Endodermal cell (in vitro differentiated cells): ENCODE measurements at regions not wholly inside any gene's neighbourhood (a gene's known extent, or its start where the extent isn't known, plus 50 kb on each side); places are given as distances from the start of the nearest gene placed in this dataset.

Source experiments
- DNase-seq: peaks from one replicate; pipeline ENCODE4 v3.0.0-alpha.2; 2017
- H3K27ac ChIP-seq: 2 replicates; pipeline ENCODE4 v1.5.1; 2013; ENCODE audit warnings: mild to moderate bottlenecking, low read depth, low read length, moderate library complexity
- H3K27me3 ChIP-seq: 2 replicates; pipeline ENCODE4 v1.6.1; 2013; ENCODE audit warnings: mild to moderate bottlenecking, low read length, moderate library complexity; ENCODE audit not compliant: insufficient read depth, control insufficient read depth, poor library complexity, severe bottlenecking
- H3K36me3 ChIP-seq: 2 replicates; pipeline ENCODE4 v1.7.0; 2013; ENCODE audit warnings: mild to moderate bottlenecking, low read length, moderate library complexity; ENCODE audit not compliant: control insufficient read depth, insufficient read depth
- H3K4me1 ChIP-seq: one replicate; pipeline ENCODE4 v1.7.0; 2013; ENCODE audit warnings: low read length; ENCODE audit not compliant: control insufficient read depth, insufficient read depth
- H3K4me3 ChIP-seq: 2 replicates; pipeline ENCODE4 v1.5.1; 2013; ENCODE audit warnings: mild to moderate bottlenecking, low read length, moderate library complexity
- H3K9ac ChIP-seq: 2 replicates; pipeline ENCODE4 v1.6.1; 2013; ENCODE audit warnings: mild to moderate bottlenecking, low read length, moderate library complexity; ENCODE audit not compliant: poor library complexity, severe bottlenecking; ENCODE audit errors: extremely low read depth
- H3K9me3 ChIP-seq: 2 replicates; pipeline ENCODE4 v1.6.1; 2013; ENCODE audit warnings: mild to moderate bottlenecking, low read length, moderate library complexity; ENCODE audit not compliant: control insufficient read depth
- H3K27ac Mint-ChIP-seq: 2 replicates; pipeline ENCODE4 v1.8.0; 2020; ENCODE audit warnings: mixed read lengths
- H3K27me3 Mint-ChIP-seq: 2 replicates; pipeline ENCODE4 v1.8.0; 2021; ENCODE audit warnings: mild to moderate bottlenecking, mixed read lengths; ENCODE audit not compliant: insufficient read depth
- H3K36me3 Mint-ChIP-seq: 2 replicates; pipeline ENCODE4 v1.8.0; 2020; ENCODE audit warnings: low read depth, mixed read lengths
- H3K4me1 Mint-ChIP-seq: 2 replicates; pipeline ENCODE4 v1.8.0; 2020; ENCODE audit warnings: mixed read lengths
- H3K4me3 Mint-ChIP-seq: 2 replicates; pipeline ENCODE4 v1.8.0; 2020; ENCODE audit warnings: mild to moderate bottlenecking, moderate library complexity, mixed read lengths
- H3K9me3 Mint-ChIP-seq: 2 replicates; pipeline ENCODE4 v1.8.0; 2020; ENCODE audit warnings: mild to moderate bottlenecking, mixed read lengths
- WGBS, 2 experiments: methylation state at CpG; one replicate each; pipeline versions ENCODE4 v1.1.5 to v1.1.7; 2013; ENCODE audit warnings: missing lambda C conversion rate in 2 of 2, mixed read lengths in 1 of 2; ENCODE audit not compliant: insufficient coverage in 1 of 2, insufficient read length in 1 of 2; 5-methylcytosine and 5-hydroxymethylcytosine counted together
- TF ChIP-seq, protein P1 (sequence below): fragments of 200-600 bp; sonication (generic); conservative IDR thresholded peaks from 2 replicates; pipeline ENCODE4 v1.5.0; 2021; ENCODE audit warnings: antibody characterized with exemption, mild to moderate bottlenecking

- H3K9me3 ChIP-seq = no peaks in the 10 kb centered on the region
- Mint-ChIP-seq H3K36me3 (no peaks in the 10 kb centered on the region), H3K27ac (no peak overlapping the region), H3K4me3 (no peak overlapping the region), H3K4me1 (peaks cover 15% of the 10 kb centered on the region), H3K9me3 (no peaks in the 10 kb centered on the region), H3K27me3 (no peaks in the 10 kb centered on the region)
- TF ChIP-seq, protein P1, sequence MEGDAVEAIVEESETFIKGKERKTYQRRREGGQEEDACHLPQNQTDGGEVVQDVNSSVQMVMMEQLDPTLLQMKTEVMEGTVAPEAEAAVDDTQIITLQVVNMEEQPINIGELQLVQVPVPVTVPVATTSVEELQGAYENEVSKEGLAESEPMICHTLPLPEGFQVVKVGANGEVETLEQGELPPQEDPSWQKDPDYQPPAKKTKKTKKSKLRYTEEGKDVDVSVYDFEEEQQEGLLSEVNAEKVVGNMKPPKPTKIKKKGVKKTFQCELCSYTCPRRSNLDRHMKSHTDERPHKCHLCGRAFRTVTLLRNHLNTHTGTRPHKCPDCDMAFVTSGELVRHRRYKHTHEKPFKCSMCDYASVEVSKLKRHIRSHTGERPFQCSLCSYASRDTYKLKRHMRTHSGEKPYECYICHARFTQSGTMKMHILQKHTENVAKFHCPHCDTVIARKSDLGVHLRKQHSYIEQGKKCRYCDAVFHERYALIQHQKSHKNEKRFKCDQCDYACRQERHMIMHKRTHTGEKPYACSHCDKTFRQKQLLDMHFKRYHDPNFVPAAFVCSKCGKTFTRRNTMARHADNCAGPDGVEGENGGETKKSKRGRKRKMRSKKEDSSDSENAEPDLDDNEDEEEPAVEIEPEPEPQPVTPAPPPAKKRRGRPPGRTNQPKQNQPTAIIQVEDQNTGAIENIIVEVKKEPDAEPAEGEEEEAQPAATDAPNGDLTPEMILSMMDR = no peak
- no peak for DNase-seq
- no peak overlapping the region for H3K9ac ChIP-seq
- peaks cover 26% of the 10 kb centered on the region for H3K4me1 ChIP-seq
- no peak overlapping the region for H3K4me3 ChIP-seq
- H3K27me3 ChIP-seq = no peaks in the 10 kb centered on the region
- H3K27ac ChIP-seq = no peak overlapping the region
- H3K36me3 ChIP-seq = no peaks in the 10 kb centered on the region
- WGBS, 2 experiments = 86 to 88% methylated on average over 1 to 4 of the region's 4 CpGs
Measured at GRCh38 chr1:119228335-119229080, 88.1 kb upstream of the WARS2 start.

DNA sequence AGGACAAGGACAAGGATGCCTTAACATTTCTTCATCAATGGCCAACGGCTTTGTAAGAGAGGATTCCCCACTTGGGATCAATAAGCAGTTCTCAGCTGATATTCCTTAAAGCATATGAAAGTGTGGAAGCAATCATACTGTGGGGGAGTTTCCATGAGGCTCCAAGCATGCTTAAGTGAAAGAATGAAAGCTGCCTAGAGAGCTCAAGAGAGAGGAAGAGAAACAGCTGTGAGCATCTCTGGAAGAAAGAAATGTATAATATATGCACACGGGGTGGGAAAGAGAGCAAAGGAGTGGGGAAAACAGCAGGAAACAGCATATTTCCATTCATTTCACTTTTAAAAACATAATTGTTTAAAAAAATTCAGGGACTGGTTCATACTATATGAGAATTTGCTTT lies 94.7 kb upstream of the WARS2 start:
- no peaks in the 10 kb centered on the region for H3K9me3 Mint-ChIP-seq
- no peak overlapping the region for H3K9ac ChIP-seq
- H3K4me1 Mint-ChIP-seq = no peaks in the 10 kb centered on the region
- H3K27ac Mint-ChIP-seq = no peak overlapping the region
- no peak overlapping the region for H3K4me3 ChIP-seq
- 70 to 100% methylated on average over 2 of the region's 2 CpGs for WGBS, 2 experiments
- H3K36me3 ChIP-seq = no peaks in the 10 kb centered on the region
- DNase-seq = no peak
- H3K27me3 Mint-ChIP-seq = no peaks in the 10 kb centered on the region
- H3K27ac ChIP-seq = no peak overlapping the region
- no peaks in the 10 kb centered on the region for H3K9me3 ChIP-seq
- H3K4me1 ChIP-seq = peaks cover 13% of the 10 kb centered on the region
- TF ChIP-seq, protein P1 = no peak
- no peaks in the 10 kb centered on the region for H3K36me3 Mint-ChIP-seq
- no peaks in the 10 kb centered on the region for H3K27me3 ChIP-seq
- H3K4me3 Mint-ChIP-seq = no peak overlapping the region

- Mint-ChIP-seq H3K4me1 (no peaks in the 10 kb centered on the region), H3K4me3 (no peak overlapping the region), H3K27ac (no peak overlapping the region), H3K27me3 (no peaks in the 10 kb centered on the region), H3K9me3 (no peaks in the 10 kb centered on the region), H3K36me3 (no peaks in the 10 kb centered on the region)
- H3K4me3 ChIP-seq = no peak overlapping the region
- H3K27ac ChIP-seq = no peak overlapping the region
- 82% methylated on average over 1 of the region's 1 CpG; no CpG with 5 or more reads in 1 of the 2 experiments for WGBS, 2 experiments
- H3K9ac ChIP-seq = no peak overlapping the region
- H3K36me3 ChIP-seq = no peaks in the 10 kb centered on the region
- no peak for DNase-seq
- no peaks in the 10 kb centered on the region for H3K27me3 ChIP-seq
- H3K9me3 ChIP-seq = no peaks in the 10 kb centered on the region
- TF ChIP-seq, protein P1 = no peak
- no peaks in the 10 kb centered on the region for H3K4me1 ChIP-seq
Measured at GRCh38 chr1:119245881-119246280, 105.4 kb upstream of the WARS2 start.
